Ishikawa (cell line): ENCODE measurements at regions not wholly inside any gene's neighbourhood (a gene's known extent, or its start where the extent isn't known, plus 50 kb on each side); places are given as distances from the start of the nearest gene placed in this dataset.

ENCODE experiments used
- CEBPB ChIP-seq: IDR thresholded peaks from 2 replicates; pipeline ENCODE4 v1.6.1; 2012
- CREB1 ChIP-seq: IDR thresholded peaks from 2 replicates; pipeline ENCODE4 v1.6.1; 2012; ENCODE audit warnings: low read depth
- EGR1 ChIP-seq: IDR thresholded peaks from 2 replicates; pipeline ENCODE4 v1.6.1; 2012
- EP300 ChIP-seq: IDR thresholded peaks from 2 replicates; pipeline ENCODE4 v1.6.1; 2012; ENCODE audit warnings: borderline replicate concordance
- FOXM1 ChIP-seq: IDR thresholded peaks from 2 replicates; pipeline ENCODE4 v1.6.1; 2012; ENCODE audit warnings: low read depth, borderline replicate concordance
- MAX ChIP-seq: IDR thresholded peaks from 2 replicates; pipeline ENCODE4 v1.6.1; 2012
- NFIC ChIP-seq: IDR thresholded peaks from 2 replicates; pipeline ENCODE4 v1.6.1; 2012
- RAD21 ChIP-seq: IDR thresholded peaks from 2 replicates; pipeline ENCODE4 v1.6.1; 2012; ENCODE audit warnings: low read depth
- TAF1 ChIP-seq: IDR thresholded peaks from 2 replicates; pipeline ENCODE4 v1.6.1; 2012; ENCODE audit warnings: low read depth, mild to moderate bottlenecking
- TCF12 ChIP-seq: IDR thresholded peaks from 2 replicates; pipeline ENCODE4 v1.6.1; 2012; ENCODE audit warnings: low read depth
- TEAD4 ChIP-seq: IDR thresholded peaks from 2 replicates; pipeline ENCODE4 v1.6.1; 2012
- YY1 ChIP-seq: IDR thresholded peaks from 2 replicates; pipeline ENCODE4 v1.6.1; 2012; ENCODE audit warnings: low read depth
- ZBTB7A ChIP-seq: IDR thresholded peaks from 2 replicates; pipeline ENCODE4 v1.6.1; 2012; ENCODE audit warnings: low read depth
- TF ChIP-seq, protein P1 (sequence below): IDR thresholded peaks from 2 replicates; pipeline ENCODE4 v1.6.1; 2012; ENCODE audit warnings: low read depth, mild to moderate bottlenecking
- TF ChIP-seq, protein P2 (sequence below): IDR thresholded peaks from 2 replicates; pipeline ENCODE4 v1.6.1; 2012

DNA sequence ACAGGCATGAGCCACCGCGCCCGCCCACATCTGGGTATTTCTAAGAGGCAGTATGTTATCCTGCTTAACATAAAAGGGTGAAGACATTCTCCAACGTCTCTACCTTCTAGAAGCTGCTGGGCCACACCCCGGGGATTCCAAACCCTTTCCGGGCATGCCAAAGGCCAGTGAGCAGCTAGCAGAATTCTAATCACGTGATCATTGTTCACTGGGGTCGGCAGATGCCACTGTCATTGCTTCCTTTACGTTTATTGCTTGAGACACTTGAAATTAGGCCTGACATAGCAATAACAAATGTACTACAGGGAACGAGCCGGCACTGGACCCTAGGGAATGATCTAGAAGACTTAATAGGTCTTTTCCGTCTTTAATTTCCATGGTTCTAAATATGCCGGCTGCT is 141.2 kb upstream of the ZFHX3 start:
- TF ChIP-seq CEBPB: no peak
- TF ChIP-seq, protein P1, sequence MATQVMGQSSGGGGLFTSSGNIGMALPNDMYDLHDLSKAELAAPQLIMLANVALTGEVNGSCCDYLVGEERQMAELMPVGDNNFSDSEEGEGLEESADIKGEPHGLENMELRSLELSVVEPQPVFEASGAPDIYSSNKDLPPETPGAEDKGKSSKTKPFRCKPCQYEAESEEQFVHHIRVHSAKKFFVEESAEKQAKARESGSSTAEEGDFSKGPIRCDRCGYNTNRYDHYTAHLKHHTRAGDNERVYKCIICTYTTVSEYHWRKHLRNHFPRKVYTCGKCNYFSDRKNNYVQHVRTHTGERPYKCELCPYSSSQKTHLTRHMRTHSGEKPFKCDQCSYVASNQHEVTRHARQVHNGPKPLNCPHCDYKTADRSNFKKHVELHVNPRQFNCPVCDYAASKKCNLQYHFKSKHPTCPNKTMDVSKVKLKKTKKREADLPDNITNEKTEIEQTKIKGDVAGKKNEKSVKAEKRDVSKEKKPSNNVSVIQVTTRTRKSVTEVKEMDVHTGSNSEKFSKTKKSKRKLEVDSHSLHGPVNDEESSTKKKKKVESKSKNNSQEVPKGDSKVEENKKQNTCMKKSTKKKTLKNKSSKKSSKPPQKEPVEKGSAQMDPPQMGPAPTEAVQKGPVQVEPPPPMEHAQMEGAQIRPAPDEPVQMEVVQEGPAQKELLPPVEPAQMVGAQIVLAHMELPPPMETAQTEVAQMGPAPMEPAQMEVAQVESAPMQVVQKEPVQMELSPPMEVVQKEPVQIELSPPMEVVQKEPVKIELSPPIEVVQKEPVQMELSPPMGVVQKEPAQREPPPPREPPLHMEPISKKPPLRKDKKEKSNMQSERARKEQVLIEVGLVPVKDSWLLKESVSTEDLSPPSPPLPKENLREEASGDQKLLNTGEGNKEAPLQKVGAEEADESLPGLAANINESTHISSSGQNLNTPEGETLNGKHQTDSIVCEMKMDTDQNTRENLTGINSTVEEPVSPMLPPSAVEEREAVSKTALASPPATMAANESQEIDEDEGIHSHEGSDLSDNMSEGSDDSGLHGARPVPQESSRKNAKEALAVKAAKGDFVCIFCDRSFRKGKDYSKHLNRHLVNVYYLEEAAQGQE: no peak
- no peak for TF ChIP-seq TEAD4
- TF ChIP-seq EP300: no peak
- no peak for TF ChIP-seq TCF12
- TF ChIP-seq RAD21: no peak
- TF ChIP-seq TAF1: no peak
- TF ChIP-seq MAX: no peak
- TF ChIP-seq, protein P2, sequence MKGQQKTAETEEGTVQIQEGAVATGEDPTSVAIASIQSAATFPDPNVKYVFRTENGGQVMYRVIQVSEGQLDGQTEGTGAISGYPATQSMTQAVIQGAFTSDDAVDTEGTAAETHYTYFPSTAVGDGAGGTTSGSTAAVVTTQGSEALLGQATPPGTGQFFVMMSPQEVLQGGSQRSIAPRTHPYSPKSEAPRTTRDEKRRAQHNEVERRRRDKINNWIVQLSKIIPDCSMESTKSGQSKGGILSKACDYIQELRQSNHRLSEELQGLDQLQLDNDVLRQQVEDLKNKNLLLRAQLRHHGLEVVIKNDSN: no peak
- no peak for TF ChIP-seq CREB1
- no peak for TF ChIP-seq YY1
- TF ChIP-seq NFIC: no peak
- no peak for TF ChIP-seq EGR1
- no peak for TF ChIP-seq FOXM1
- no peak for TF ChIP-seq ZBTB7A

DNA sequence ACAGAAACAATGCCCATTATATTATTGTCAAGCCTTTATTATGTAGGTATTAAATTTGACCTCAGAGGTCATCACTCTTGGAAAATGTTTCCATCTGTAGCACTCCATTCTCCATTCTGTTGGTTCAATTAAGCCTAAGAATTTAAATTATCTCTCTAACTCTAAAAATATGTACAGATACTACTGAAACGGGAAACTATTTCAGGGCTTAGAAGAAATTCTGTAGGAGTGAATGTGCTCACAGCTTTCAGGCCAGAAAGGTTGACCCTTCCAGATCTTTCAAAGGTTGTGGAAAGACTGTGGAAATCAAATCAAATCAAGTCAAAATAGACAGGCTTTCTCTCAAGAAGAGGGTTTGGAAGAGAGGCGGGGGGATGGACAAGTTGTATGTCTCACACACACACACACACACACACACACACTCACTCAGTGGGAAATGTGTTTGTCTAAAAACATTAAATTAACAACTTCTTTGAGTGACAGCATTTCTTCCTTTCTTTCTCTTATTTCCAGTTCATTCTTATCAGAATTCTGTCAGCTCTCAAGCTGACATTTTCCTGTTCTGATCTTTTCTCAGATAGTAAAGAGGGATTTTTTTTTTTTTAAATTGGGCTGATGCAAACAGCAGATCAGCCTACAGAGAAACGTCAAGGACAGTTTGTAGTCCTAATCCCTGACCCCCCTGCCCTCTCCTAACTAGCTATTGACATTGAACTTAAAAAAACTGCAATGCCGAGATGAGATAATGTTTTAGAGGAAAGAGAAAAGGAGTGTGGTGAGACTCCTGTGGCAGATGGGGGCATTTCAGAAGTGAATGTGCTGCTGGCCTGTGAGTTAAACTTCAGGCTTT is 139.0 kb upstream of the ZFHX3 start:
- TF ChIP-seq TCF12 (no peak), CEBPB (no peak), TEAD4 (no peak), ZBTB7A (no peak), EGR1 (no peak), NFIC (no peak)
- TF ChIP-seq, protein P2: no peak

DNA sequence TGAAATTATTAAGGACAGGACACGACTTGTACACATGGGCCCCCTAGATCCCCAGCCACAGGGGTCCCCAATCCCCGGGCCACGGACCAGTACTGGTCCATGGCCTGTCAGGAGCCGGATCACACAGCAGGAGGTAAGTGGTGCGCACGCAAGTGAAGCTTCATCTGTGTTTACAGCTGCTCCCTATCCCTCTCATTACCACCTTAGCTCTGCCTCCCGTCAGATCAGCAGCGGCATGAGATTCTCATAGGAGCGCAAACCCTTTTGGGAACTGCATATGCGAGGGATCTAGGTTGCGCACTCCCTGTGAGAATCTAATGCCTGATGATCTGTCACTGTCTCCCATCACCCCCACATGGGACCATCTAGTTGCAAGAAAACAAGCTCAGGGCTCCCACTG is 137.8 kb upstream of the ZFHX3 start:
- TF ChIP-seq MAX: no peak
- no peak for TF ChIP-seq EP300
- no peak for TF ChIP-seq EGR1
- no peak for TF ChIP-seq CREB1
- TF ChIP-seq YY1: no peak
- TF ChIP-seq RAD21: no peak

GRCh38 chr16:73183611-73184092 is 135.7 kb upstream of the ZFHX3 start:
- no peak for TF ChIP-seq EGR1
- no peak for TF ChIP-seq FOXM1
- TF ChIP-seq, protein P2: no peak
- TF ChIP-seq TCF12: no peak
- no peak for TF ChIP-seq RAD21
- TF ChIP-seq EP300: no peak
- no peak for TF ChIP-seq MAX
- no peak for TF ChIP-seq TAF1
- TF ChIP-seq NFIC: no peak
- TF ChIP-seq CEBPB: no peak
- TF ChIP-seq TEAD4: no peak
- TF ChIP-seq CREB1: no peak
- no peak for TF ChIP-seq YY1
- TF ChIP-seq, protein P1: no peak

DNA sequence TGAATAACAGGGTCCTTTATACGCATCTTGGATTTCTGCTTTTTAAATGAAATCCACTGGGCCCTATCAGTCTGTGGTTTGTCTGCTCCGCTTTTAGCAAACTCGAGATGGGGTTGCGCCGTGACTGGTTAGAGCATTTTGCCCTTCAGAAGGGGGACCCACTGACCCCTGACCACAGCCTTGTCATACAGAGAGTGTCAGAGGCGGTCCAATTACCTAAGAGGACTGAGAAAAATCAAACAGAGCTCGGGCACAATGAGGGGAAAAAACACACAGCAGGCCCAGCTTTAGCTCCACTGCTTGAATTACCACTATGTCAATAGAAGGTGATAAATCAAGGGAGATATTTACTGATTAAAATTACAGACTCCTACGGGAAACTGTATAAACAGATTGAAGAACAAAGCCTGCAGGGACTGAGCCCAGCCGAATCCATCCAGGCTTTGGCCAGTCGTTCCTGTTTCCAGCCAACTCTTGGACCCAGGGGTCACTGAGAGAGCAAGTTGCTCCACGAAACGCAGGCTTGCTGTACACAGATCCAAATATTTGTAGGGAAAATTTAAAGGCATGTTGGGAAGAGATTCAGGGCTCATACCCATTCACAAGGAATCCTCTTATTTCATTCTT is 131.9 kb upstream of the ZFHX3 start:
- TF ChIP-seq CREB1: no peak
- TF ChIP-seq TAF1: no peak
- no peak for TF ChIP-seq CEBPB
- no peak for TF ChIP-seq MAX
